ENCODE measurements at regions not wholly inside any gene's neighbourhood (a gene's known extent, or its start where the extent isn't known, plus 50 kb on each side); places are given as distances from the start of the nearest gene placed in this dataset.

DNA sequence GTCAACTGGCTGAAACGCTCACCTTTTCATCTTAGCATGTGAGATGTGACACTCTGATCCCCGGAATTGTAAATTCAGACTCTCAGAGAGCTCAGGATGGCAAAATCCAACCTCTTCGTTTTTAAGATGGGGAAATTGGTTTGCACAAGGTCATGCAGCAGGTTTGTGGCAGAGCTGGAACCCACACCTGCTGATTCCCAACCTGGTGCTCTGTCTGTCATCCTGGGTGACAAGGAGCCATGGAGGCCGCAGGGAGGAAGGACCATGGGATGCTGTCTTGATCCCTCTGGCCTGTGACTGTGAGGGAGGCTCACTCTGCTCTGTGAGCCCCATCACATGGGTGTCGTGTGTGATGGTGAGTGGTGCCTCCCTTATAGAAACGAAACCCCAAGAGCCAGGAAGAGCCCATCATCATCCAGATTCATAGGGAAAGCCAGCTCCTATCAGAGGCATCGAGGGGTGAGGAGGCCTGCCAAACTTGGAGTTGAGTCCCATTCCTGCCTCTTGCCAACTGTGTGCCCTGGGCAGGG lies 87.4 kb upstream of the SYT13 start:
- TF ChIP-seq, protein P1, sequence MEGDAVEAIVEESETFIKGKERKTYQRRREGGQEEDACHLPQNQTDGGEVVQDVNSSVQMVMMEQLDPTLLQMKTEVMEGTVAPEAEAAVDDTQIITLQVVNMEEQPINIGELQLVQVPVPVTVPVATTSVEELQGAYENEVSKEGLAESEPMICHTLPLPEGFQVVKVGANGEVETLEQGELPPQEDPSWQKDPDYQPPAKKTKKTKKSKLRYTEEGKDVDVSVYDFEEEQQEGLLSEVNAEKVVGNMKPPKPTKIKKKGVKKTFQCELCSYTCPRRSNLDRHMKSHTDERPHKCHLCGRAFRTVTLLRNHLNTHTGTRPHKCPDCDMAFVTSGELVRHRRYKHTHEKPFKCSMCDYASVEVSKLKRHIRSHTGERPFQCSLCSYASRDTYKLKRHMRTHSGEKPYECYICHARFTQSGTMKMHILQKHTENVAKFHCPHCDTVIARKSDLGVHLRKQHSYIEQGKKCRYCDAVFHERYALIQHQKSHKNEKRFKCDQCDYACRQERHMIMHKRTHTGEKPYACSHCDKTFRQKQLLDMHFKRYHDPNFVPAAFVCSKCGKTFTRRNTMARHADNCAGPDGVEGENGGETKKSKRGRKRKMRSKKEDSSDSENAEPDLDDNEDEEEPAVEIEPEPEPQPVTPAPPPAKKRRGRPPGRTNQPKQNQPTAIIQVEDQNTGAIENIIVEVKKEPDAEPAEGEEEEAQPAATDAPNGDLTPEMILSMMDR (IDR thresholded peaks at IDR 0.05): no peak
- no peak for TF ChIP-seq JUND (IDR thresholded peaks at IDR 0.05)
- TF ChIP-seq MXI1 (IDR thresholded peaks at IDR 0.05; ENCODE audit: low read depth, low read length): no peak
- TF ChIP-seq, protein P2, sequence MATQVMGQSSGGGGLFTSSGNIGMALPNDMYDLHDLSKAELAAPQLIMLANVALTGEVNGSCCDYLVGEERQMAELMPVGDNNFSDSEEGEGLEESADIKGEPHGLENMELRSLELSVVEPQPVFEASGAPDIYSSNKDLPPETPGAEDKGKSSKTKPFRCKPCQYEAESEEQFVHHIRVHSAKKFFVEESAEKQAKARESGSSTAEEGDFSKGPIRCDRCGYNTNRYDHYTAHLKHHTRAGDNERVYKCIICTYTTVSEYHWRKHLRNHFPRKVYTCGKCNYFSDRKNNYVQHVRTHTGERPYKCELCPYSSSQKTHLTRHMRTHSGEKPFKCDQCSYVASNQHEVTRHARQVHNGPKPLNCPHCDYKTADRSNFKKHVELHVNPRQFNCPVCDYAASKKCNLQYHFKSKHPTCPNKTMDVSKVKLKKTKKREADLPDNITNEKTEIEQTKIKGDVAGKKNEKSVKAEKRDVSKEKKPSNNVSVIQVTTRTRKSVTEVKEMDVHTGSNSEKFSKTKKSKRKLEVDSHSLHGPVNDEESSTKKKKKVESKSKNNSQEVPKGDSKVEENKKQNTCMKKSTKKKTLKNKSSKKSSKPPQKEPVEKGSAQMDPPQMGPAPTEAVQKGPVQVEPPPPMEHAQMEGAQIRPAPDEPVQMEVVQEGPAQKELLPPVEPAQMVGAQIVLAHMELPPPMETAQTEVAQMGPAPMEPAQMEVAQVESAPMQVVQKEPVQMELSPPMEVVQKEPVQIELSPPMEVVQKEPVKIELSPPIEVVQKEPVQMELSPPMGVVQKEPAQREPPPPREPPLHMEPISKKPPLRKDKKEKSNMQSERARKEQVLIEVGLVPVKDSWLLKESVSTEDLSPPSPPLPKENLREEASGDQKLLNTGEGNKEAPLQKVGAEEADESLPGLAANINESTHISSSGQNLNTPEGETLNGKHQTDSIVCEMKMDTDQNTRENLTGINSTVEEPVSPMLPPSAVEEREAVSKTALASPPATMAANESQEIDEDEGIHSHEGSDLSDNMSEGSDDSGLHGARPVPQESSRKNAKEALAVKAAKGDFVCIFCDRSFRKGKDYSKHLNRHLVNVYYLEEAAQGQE (IDR thresholded peaks at IDR 0.05; ENCODE audit: low read depth, low read length): no peak
- no peak for TF ChIP-seq FOSL2 (IDR thresholded peaks at IDR 0.05; ENCODE audit: borderline replicate concordance, low read depth)
- TF ChIP-seq RCOR1 (IDR thresholded peaks at IDR 0.05; ENCODE audit: low read length): no peak
- TF ChIP-seq, protein P3, sequence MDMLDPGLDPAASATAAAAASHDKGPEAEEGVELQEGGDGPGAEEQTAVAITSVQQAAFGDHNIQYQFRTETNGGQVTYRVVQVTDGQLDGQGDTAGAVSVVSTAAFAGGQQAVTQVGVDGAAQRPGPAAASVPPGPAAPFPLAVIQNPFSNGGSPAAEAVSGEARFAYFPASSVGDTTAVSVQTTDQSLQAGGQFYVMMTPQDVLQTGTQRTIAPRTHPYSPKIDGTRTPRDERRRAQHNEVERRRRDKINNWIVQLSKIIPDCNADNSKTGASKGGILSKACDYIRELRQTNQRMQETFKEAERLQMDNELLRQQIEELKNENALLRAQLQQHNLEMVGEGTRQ (IDR thresholded peaks at IDR 0.05; ENCODE audit: borderline replicate concordance, low read depth, low read length): no peak
- no peak for TF ChIP-seq RFX5 (IDR thresholded peaks at IDR 0.05; ENCODE audit: low read length)
- no peak for TF ChIP-seq MEF2A (IDR thresholded peaks at IDR 0.05; ENCODE audit: borderline replicate concordance, low read depth)
- TF ChIP-seq SIN3A (IDR thresholded peaks at IDR 0.05; ENCODE audit: borderline replicate concordance, low read depth, low read length): no peak
- no peak for TF ChIP-seq POLR2AphosphoS5 (IDR thresholded peaks at IDR 0.05; ENCODE audit: low read depth, low read length)
- TF ChIP-seq TAF1 (IDR thresholded peaks at IDR 0.05; ENCODE audit: borderline replicate concordance, low read depth, low read length): no peak
